Medulla oblongata (tissue), 1 donor: ENCODE measurements at regions not wholly inside any gene's neighbourhood (a gene's known extent, or its start where the extent isn't known, plus 50 kb on each side); places are given as distances from the start of the nearest gene placed in this dataset.
"Not testable (repeated sequence)": the region's sequence is repeated elsewhere in the genome, so short reads cannot be mapped to it uniquely, and the experiment has no call there.

Experiments
- DNase-seq: peaks from one replicate; pipeline ENCODE4 v3.0.0-alpha.2; 2015; ENCODE audit errors: extremely low spot score

DNA sequence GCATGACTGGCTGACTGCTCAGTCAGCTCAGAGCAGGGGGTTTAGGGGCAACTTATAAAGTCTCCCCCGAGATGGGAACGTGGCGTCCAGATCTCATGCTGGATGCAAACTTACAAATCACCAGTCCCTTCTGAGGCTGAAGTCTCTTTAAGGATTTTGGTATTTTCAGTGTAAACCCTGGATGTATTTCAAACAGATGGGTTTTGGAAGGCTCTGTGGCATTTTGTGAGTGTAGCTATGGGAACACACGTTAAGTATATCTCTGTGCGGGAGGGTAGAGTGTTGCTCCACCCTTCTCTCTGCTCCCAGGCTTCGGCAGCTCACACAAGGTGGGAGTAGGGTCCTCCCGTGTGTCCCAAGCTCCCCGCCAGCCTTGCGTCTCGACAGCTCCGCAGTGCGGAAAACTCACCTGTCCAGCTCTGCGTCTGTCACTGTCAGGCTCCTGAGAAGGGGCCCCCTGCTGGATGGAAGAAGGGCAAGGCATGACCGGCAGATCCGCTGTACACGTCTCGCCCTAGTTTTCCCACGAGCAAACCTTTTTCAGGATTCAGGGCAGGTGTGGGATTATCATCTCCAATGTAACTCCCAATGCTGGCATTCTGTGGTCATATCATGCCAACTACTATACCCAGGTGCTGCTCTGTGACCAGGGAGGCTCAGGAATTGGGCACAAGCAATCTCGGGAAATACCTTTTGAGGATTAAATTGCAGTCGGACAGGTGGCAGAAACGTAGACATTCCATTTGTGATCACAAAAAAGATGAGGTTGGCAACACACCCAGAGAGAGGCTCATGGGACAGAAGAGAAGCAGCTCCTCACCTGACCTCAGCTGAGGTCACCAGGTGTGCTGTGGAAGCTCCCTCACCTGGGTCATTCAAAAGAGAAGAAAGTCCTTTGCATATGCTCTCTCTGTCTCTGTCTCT, 313.9 kb upstream of the B3GAT1 start:
- DNase-seq: no peak

DNA sequence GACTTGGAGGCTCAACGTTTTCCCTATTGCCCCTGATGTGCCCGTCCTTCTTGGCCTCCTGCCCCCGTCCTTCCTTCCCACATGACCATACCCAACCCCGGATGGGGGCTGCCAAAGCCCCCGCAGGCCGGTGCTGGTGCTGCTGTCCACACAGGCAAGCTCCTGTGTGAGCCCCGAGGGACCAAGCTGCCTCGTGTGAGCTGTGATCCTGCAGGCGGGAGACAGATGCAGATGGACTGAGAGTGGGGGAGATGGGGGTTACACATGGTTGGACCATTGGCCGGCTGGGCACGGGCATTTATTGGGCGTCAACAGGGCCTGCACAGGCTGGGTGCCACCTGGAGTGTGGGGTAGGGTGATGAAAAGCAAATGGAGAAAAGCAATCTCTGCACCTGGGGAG, 313.2 kb upstream of the B3GAT1 start:
- no peak for DNase-seq

DNA sequence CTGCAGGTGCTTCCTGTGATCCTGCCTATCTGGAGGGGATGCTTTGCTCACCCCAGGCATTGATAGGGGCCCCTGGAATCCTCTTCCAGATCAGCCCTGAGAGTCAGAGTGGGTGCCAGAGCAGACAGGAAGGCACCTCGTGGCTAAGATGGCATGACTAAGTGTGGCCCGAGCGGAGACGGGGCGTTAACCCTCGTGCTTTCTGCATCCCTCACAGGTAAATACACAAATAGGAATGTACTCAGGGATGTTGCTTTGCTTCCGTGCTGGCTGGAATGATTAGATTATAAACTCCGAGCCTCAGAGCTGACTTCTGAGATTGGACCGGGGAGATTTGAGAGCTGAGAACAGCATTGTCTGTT, 312.7 kb upstream of the B3GAT1 start:
- DNase-seq: no peak

DNA sequence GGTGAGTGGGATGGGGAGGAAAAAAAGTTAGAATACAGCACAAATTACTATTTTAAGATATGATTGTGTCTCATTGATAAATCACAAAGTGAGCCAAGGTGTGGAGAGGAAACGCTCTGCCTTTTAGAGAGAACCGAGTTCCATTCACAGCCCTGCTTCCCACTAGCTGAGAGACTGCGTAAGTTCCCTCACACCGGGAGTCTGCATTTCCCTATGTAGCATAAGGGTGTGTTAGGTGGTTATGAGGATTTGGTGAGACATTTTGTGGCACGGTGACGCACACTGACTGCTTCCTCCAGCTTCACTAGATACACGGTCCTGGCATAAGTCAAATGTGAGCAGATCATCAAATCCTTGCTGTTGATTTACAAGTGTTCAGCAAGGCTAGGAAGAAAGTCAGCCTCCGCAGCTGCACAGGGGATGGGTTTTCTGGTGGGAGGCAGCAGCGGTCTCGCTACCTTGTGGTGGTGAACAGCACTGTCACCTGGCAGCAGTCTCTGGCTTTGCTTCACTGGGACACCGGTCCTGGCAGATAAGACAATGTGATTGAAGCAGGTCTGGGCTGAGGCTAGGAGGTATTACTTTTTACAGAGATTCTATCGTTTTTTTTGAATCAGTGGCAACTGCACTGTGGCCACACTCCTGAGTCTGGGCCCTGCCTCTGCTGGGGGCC, 312.2 kb upstream of the B3GAT1 start:
- DNase-seq: no peak

DNA sequence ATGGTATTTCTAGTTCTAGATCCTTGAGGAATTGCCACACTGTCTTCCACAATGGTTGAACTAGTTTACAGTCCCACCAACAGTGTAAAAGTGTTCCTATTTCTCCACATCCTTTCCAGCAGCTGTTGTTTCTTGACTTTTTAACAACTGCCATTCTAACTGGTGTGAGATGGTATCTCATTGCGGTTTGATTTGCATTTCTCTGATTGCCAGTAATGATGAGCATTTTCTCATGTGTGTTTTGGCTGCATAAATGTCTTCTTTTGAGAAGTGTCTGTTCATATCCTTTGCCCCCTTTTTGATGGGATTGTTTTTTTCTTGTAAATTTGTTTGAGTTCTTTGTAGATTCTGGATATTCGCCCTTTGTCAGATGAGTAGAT, 308.6 kb upstream of the B3GAT1 start:
- DNase-seq: not testable (repeated sequence)

DNA sequence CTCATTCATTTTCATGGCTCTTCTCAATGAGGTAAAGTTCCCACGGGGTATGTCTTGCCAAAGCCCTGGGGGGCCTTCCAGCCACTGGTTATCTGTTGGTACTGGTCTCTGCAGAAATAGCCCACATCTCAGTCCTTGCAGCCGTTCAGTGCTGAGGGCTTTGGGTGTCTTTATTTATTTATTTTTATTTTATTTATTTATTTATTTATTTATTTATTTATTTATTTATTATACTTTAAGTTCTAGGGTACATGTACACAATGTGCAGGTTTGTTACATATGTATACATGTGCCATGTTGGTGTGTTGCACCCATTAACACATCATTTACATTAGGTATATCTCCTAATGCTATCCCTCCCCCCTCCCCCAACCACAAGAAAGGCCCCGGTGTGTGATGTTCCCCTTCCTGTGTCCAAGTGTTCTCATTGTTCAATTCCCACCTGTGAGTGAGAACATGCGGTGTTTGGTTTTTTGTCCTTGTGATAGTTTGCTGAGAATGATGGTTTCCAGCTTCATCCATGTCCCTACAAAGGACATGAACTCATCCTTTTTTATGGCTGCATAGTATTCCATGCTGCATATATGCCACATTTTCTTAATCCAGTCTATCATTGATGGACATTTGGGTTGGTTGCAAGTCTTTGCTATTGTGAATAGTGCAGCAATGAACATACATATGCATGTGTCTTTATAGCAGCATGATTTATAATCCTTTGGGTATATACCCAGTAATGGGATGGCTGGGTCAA, 308.1 kb upstream of the B3GAT1 start:
- not testable (repeated sequence) for DNase-seq

DNA sequence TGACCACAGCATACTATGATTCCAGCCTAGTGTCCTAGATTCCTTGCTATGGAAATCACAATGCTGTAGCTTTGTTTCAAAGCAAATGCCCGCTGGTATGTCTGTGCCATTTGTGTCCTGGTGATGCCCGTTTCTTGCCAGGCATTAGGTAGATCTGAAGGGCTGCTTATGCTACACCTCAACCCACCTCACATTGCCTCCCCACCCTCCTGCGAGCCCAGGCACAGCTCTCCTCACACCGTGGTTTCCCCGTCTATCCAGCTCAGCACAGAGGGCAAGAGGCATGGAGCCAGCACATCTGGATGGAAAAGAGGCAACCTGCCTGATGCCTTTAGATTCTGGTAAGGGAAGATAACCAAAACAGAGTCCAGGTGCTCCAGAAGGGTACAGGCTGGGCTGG, 307.4 kb upstream of the B3GAT1 start:
- DNase-seq: no peak

DNA sequence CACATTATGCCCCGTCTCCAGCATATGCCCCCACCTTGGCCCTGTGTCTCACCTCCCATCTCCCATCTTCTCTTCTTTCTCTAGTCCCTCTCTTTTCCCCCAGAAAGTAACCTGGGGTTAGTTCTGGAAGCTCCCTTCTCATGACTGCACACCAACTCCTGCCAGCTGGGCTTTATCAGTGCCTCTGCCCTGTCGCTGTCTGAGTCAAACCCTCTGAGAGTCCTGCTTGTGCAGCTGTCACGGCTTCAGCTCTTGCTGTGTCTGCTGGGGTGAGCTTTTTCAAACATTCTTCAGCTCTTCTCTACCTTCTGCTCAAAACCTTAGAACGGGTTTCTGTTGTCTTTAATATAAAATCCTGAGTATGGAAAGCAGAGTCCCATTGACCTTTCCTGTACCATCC, 304.5 kb upstream of the B3GAT1 start:
- no peak for DNase-seq

DNA sequence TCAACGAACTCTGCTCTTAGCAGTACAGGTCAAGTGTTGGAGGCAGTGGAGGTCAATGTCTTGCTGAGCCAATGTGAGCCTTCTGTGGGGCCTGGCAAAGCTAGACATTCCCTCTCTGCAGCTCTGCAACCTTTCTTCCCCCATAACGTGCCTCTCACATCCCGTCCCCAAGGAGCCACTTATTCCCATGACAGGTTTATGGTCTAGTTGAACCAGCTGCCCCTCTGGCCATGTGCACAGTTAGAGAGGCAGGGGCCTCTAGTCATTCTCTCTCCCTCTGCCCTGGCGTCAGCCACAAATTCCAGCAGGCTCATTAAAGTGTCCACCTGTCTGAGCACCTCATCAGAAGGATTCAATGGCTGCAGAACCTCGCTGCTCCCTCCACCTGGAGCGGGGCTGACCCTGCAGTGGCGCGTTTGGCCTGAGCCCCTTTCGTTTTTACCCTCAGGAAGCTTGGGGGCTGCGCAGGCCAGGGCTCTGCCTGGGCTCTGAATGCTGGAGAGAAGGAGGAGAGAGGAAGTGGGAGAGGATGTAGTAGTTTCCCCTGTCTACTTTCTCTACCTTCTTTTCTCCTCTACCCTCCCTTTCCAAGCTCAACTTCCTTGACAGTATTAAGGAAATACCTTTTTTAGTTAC, 302.1 kb upstream of the B3GAT1 start:
- no peak for DNase-seq

DNA sequence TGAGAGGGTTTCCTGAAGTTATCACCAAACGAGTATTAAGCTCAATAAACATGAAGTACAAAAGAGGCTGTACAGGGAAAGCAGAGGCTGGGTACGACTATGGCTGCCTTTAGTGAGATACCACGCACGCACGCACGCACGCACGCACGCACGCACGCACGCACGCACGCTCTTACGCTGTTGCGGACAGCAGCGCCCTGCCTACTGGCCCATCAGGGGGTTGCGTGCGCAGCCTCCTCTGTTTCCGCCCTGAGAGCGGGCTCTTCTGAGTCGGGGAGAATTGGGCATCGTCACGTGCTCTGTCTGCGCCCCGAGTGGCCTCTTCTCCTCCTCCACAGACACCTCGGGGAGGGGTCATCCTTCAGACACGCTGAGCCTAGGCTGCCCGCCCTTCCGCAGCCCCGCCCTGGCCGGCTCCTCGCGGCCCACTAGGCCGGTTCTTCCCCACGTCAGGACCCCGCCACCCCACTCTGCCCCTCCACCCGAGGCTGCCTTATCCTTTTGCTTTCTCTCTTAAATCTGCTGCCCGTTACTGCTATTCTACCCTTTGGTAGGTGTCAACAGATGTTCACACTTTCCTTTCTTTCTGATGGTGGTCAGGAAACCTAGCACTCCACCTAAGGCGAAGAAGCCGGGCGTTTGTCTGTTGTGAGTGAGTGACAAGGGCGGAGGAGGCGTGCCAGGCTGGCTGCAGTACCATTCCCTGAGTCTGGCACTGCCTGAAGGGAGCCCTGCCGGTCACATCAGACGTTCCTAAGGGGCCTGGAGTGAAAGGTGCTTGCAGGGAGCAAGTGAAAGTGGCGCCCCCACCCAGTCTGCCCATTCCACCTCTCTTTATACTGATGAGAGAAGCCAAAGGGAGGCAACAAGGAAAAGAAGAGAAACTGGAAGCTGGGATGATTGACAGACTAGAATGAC, 300.4 kb upstream of the B3GAT1 start:
- no peak for DNase-seq

DNA sequence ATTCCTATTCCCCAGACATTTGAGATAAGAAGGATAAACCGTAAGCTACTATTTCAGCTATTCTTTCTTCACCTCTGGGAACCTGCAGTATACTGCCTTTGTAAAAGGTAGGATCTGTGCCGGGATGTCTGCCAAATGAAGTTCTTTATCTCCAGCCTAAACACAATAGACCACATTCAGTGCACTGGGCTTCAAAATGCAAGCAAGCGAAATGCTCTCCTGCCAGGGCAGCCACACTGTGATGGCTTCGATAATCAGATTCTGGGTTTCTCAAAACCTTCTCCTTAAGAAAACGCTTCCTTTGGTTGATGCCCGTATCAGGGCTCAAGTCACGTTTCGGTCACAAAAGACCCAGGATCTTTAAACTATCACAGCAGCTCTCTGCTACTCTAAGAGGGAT, 299.5 kb upstream of the B3GAT1 start:
- DNase-seq: no peak

DNA sequence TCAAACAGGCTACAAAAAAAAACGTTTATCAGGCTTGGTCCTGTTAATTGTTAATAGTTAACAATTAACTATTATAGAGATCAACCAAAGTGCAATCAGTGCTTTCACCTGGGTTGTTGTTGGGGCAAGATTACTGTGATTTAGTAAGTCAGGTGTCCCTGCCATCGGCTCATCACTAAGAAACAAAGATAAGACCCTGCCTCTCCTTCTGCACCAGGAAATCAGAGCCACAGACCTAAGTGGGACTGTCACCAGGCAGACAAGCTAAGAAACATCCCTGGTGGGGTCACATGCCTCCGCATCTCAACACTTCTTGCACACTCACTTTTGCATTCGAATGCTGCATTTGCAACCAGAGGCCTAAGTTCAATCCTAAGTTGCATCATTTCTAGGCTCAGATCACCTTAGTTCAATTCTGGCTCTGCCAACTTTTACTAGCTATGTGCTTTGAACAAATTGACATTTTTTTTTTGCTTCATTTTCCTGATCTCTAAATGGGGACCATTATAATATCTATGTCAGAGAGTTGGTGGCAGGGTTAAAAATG, 298.9 kb upstream of the B3GAT1 start:
- no peak for DNase-seq

DNA sequence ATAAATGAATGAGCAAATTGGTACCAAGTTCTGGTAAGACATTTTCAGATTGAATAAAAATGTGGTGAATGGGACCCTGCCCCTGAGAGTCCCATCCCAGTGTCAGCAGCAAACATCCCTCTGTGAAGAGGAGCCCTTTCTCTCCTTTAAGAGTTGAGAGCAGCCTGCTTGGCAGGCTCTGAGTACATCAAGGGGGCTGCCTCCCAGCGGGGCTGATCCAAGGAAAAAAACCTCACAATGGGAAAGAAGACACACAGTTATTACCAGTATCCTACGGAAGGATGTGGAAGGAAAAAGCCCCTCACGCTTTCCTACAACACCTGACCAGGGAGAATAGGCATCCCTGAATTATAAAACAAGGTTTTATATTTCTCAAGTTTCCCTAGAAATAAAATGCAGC, 293.8 kb upstream of the B3GAT1 start:
- no peak for DNase-seq

DNA sequence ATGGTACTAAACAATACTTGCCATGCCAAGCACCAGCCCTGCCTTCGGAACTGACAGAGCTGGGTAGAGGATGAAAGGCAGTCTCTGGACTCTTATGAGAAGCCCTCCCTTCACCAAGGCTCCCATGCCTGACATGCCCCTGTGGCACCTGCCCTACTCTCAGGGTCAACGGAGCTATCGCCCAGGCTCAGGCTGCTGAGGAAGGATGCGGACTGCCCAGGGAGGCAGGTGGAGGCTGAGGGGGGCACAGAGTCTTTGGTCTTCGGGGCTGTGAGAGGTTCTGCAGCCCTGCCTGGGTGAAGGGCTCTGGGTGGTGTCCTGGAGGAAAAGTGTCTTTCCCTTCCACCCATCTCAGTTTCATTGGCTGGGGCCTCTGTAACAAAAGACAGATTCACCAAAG, 290.8 kb upstream of the B3GAT1 start:
- DNase-seq: no peak

DNA sequence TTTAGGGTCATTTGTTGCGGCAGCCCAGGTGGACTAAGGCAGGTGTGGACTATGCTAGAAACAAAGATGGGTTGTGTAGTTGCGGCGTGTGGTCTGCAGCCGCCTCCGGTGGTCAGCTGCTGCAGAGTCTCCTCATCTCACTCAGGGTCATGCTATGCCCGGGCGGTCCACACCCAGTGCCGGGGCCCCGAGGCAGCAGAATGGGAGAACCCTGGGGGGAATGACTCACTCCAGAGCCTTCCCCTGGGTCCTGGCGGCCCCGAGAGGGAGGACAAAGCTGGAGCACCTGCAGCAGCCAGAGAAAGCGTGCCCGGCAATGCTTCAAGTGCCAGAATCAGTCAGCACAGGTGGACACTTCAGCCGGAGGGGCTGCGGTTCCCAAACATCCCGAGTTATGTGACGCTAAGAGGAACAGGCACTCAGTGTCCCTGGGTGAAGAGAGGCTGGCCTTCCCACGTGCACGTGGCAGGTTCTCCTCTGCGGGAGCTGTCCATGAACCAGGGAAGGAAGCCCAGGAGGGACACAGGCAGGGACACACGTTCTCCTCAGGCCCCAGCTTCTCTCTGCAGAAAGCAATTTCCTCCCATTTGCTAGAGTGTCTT, 289.6 kb upstream of the B3GAT1 start:
- DNase-seq: no peak

DNA sequence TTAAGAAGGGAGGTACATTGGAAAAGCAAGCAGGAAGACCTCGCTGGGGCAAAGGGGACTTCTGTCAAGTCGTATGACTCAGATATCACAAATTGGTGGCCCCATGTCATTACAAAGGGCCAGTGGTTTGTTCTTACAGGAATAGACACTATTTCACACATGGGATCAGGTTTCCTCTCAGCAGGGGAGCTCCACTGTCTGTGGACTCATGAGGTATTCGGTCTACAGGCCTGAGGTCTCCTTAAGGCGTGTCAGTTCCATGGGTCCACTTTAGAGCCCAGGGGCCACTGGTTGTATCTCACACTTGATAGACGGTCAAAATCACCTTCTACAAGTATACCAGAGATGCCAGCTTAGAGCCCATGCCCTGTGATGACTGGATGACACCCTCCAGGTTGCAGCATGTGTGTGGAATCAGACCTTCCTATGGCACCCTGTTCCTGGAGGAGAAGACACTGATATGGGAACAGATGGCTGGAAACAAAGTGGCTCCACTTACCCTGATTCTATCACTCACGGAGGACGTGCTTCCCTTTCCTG, 288.1 kb upstream of the B3GAT1 start:
- DNase-seq: no peak

DNA sequence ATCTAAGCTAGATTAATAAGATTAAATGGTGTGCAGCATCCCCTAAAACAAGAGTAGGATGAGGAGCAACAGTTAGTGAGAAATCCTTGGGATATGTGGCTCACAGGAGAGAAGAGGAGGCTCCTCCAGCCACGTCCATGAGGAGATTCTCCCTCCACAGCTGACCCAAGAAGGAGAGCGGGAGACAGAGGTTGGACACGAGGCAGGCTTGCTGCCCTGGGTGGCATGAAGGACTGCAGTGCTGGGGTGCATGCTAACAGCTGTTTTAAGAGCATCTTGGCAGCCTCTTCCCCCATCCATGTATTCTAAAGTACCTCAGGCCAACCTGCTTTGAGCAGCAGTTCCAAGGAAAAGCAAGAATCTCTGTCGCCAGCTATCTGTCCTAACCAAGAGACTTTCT, 284.4 kb upstream of the B3GAT1 start:
- no peak for DNase-seq

DNA sequence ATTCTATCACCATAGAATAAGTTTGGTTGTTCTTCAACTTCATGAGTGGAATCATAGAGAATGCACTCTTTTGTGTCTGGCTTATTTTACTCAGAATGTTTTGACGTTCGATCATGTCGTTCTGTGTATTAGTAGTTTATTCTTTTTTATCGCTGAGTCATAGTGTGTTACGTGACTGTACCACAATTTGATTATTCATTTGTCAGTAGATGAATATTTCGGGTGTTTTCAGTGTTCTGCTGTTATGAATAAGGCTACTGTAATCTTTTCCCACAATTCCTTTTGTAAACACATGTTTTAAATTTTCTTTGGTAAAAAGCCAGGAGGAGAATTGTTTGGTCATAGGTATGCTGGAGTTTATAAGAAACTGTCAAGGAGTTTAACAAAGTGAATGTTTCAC, 279.9 kb upstream of the B3GAT1 start:
- DNase-seq: peak; percentile 3

DNA sequence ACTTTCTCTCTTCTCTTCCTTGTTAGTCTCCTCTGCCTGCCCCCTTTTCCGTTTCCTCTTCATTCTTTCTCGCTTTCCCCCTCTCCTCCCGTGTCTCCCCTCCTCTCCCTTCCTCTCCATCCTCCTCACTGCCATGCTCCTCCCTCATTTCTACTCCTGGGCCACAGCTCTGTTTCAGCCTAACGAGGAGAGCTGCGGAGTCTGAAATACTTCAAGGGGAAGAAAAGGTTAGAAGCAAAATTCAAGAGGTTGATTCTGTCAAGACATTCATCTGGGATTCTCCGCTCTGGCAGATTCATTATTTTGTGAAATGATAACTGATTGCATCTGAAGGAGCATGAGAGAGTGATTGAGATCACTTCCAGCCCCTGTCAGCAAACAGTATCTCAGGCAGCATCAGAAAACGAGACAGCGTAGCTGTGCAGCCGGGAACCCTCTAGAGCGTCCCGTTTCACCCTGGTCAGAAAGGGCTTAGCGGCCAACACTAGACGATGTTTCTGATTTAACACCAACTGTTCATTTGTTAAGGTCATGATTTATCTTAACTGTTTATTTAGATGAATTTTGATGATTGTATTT, 279.3 kb upstream of the B3GAT1 start:
- peak; percentile 14 for DNase-seq

DNA sequence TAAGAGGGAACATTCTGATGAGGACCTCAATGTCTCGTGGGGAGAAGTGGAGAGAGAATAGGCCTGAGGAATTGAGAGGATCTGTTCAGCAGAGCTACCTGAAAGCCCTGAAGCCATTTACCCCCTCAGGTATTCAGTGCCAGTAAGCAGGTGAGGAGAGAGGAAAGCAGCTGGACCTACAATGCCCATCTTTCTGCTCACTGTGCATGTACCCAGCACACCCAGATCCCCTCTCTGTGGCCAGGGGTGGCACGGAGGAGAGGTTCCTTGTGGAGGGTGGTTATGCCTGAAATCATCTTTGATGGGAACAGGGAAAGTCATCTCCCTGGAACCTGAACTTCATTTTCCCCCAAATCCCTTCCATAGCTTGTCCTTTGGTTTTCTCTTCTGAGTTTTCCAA, 277.8 kb upstream of the B3GAT1 start:
- DNase-seq: no peak
